Adipocyte (in vitro differentiated cells): ENCODE measurements at regions not wholly inside any gene's neighbourhood (a gene's known extent, or its start where the extent isn't known, plus 50 kb on each side); places are given as distances from the start of the nearest gene placed in this dataset.

Experiments used
- DNase-seq: peaks from one replicate; pipeline ENCODE4 v3.0.0-alpha.2; 2015; ENCODE audit warnings: low read depth
- H3K27me3 ChIP-seq: replicated peaks from 2 replicates; pipeline ENCODE4 v1.7.0; 2013; ENCODE audit warnings: mild to moderate bottlenecking, low read length, moderate library complexity; ENCODE audit not compliant: control insufficient read depth, insufficient read depth
- H3K36me3 ChIP-seq: 2 replicates; pipeline ENCODE4 v1.7.0; 2013; ENCODE audit warnings: low read length, mild to moderate bottlenecking, moderate library complexity; ENCODE audit not compliant: control insufficient read depth, insufficient read depth, severe bottlenecking
- H3K4me1 ChIP-seq: 2 replicates; pipeline ENCODE4 v1.7.0; 2013; ENCODE audit warnings: mild to moderate bottlenecking, low read length, moderate library complexity; ENCODE audit not compliant: control insufficient read depth, insufficient read depth
- H3K4me3 ChIP-seq: 2 replicates; pipeline ENCODE4 v1.7.0; 2013; ENCODE audit warnings: mild to moderate bottlenecking, low read length, moderate library complexity
- H3K9ac ChIP-seq: 2 replicates; pipeline ENCODE4 v1.7.0; 2013; ENCODE audit warnings: mild to moderate bottlenecking, low read length, moderate library complexity
- H3K9me3 ChIP-seq: 2 replicates; pipeline ENCODE4 v1.7.0; 2013; ENCODE audit warnings: mild to moderate bottlenecking, low read length, moderate library complexity; ENCODE audit not compliant: control insufficient read depth

GRCh38 chr12:75844985-75845384 is 186.6 kb downstream of the PHLDA1 start:
- H3K4me1 ChIP-seq, result peaks cover 13% of the 10 kb centered on the region

GRCh38 chr12:75844049-75844770 is 187.4 kb downstream of the PHLDA1 start:
- Histone ChIP-seq H3K27me3 (no peaks in the 10 kb centered on the region), H3K36me3 (no peaks in the 10 kb centered on the region), H3K4me1 (peaks cover 12% of the 10 kb centered on the region), H3K9me3 (no peaks in the 10 kb centered on the region), H3K9ac (no peak overlapping the region), H3K4me3 (no peak overlapping the region)
- DNase-seq, result no peak

More at GRCh38 chr12:75844985-75845384, 186.6 kb downstream of the PHLDA1 start:
- no peak overlapping the region for H3K4me3 ChIP-seq
- H3K9me3 ChIP-seq, result no peaks in the 10 kb centered on the region
- no peaks in the 10 kb centered on the region for H3K36me3 ChIP-seq
- H3K9ac ChIP-seq, result no peak overlapping the region
- DNase-seq, result no peak
- no peaks in the 10 kb centered on the region for H3K27me3 ChIP-seq

GRCh38 chr12:75842090-75842489 is 189.5 kb downstream of the PHLDA1 start:
- Histone ChIP-seq H3K9me3 (no peaks in the 10 kb centered on the region), H3K4me3 (no peak overlapping the region), H3K9ac (no peak overlapping the region), H3K27me3 (no peaks in the 10 kb centered on the region), H3K36me3 (no peaks in the 10 kb centered on the region), H3K4me1 (no peaks in the 10 kb centered on the region)
- no peak for DNase-seq

- Histone ChIP-seq H3K36me3 (no peaks in the 10 kb centered on the region), H3K4me3 (no peak overlapping the region), H3K27me3 (no peaks in the 10 kb centered on the region), H3K4me1 (no peaks in the 10 kb centered on the region), H3K9me3 (no peaks in the 10 kb centered on the region), H3K9ac (no peak overlapping the region)
- no peak for DNase-seq
Measured at GRCh38 chr12:75840994-75841355, 190.6 kb downstream of the PHLDA1 start.

GRCh38 chr12:75838309-75838708 is 193.3 kb downstream of the PHLDA1 start:
- H3K9ac ChIP-seq, result no peak overlapping the region
- no peak overlapping the region for H3K4me3 ChIP-seq
- no peaks in the 10 kb centered on the region for H3K9me3 ChIP-seq
- no peaks in the 10 kb centered on the region for H3K27me3 ChIP-seq
- H3K36me3 ChIP-seq, result no peaks in the 10 kb centered on the region
- no peaks in the 10 kb centered on the region for H3K4me1 ChIP-seq
- no peak for DNase-seq

- no peaks in the 10 kb centered on the region for H3K36me3 ChIP-seq
- no peak for DNase-seq
- no peak overlapping the region for H3K9ac ChIP-seq
- no peaks in the 10 kb centered on the region for H3K27me3 ChIP-seq
- no peaks in the 10 kb centered on the region for H3K9me3 ChIP-seq
- no peaks in the 10 kb centered on the region for H3K4me1 ChIP-seq
- no peak overlapping the region for H3K4me3 ChIP-seq
Measured at GRCh38 chr12:75837700-75838099, 193.9 kb downstream of the PHLDA1 start.

GRCh38 chr12:75836533-75836932 is 195.0 kb downstream of the PHLDA1 start:
- no peaks in the 10 kb centered on the region for H3K9me3 ChIP-seq
- H3K4me1 ChIP-seq, result peaks cover under 1% of the 10 kb centered on the region
- DNase-seq, result peak; percentile 46
- no peaks in the 10 kb centered on the region for H3K36me3 ChIP-seq
- no peaks in the 10 kb centered on the region for H3K27me3 ChIP-seq
- no peak overlapping the region for H3K4me3 ChIP-seq
- H3K9ac ChIP-seq, result no peak overlapping the region

- Histone ChIP-seq H3K36me3 (no peaks in the 10 kb centered on the region), H3K27me3 (no peaks in the 10 kb centered on the region), H3K9me3 (no peaks in the 10 kb centered on the region), H3K9ac (no peak overlapping the region), H3K4me1 (peaks cover 4% of the 10 kb centered on the region), H3K4me3 (no peak overlapping the region)
- DNase-seq, result no peak
Measured at GRCh38 chr12:75834591-75834990, 197.0 kb downstream of the PHLDA1 start.

GRCh38 chr12:75833268-75833667 is 198.3 kb downstream of the PHLDA1 start:
- H3K27me3 ChIP-seq, result no peaks in the 10 kb centered on the region
- no peak overlapping the region for H3K9ac ChIP-seq
- no peaks in the 10 kb centered on the region for H3K36me3 ChIP-seq
- H3K9me3 ChIP-seq, result no peaks in the 10 kb centered on the region
- H3K4me1 ChIP-seq, result peaks cover 4% of the 10 kb centered on the region
- DNase-seq, result no peak
- H3K4me3 ChIP-seq, result no peak overlapping the region

GRCh38 chr12:75831402-75831801 is 200.2 kb downstream of the PHLDA1 start:
- Histone ChIP-seq H3K36me3 (no peaks in the 10 kb centered on the region), H3K4me3 (no peak overlapping the region), H3K27me3 (no peaks in the 10 kb centered on the region), H3K9me3 (no peaks in the 10 kb centered on the region), H3K9ac (no peak overlapping the region), H3K4me1 (peaks cover 4% of the 10 kb centered on the region)
- DNase-seq, result no peak

- no peaks in the 10 kb centered on the region for H3K9me3 ChIP-seq
- H3K4me1 ChIP-seq, result peaks cover 31% of the 10 kb centered on the region
- no peak overlapping the region for H3K4me3 ChIP-seq
- no peaks in the 10 kb centered on the region for H3K36me3 ChIP-seq
- no peak overlapping the region for H3K9ac ChIP-seq
- H3K27me3 ChIP-seq, result no peaks in the 10 kb centered on the region
- DNase-seq, result no peak
Measured at GRCh38 chr12:75827061-75827460, 204.5 kb downstream of the PHLDA1 start.

GRCh38 chr12:75825686-75826085 is 205.9 kb downstream of the PHLDA1 start:
- Histone ChIP-seq H3K9me3 (no peaks in the 10 kb centered on the region), H3K36me3 (no peaks in the 10 kb centered on the region), H3K27me3 (no peaks in the 10 kb centered on the region), H3K4me3 (peak overlapping the region; percentile 5), H3K9ac (no peak overlapping the region), H3K4me1 (peaks cover 36% of the 10 kb centered on the region)
- no peak for DNase-seq
